ENCODE measurements at regions not wholly inside any gene's neighbourhood (a gene's known extent, or its start where the extent isn't known, plus 50 kb on each side); places are given as distances from the start of the nearest gene placed in this dataset.
"Not testable (repeated sequence)": the region's sequence is repeated elsewhere in the genome, so short reads cannot be mapped to it uniquely, and the experiment has no call there.

- DNase-seq (ENCODE audit: low spot score), result no peak
Observed at GRCh38 chr5:84961193-84961592, 576.5 kb upstream of the EDIL3 start.

- DNase-seq (ENCODE audit: low spot score), result no peak
Observed at GRCh38 chr5:84961903-84962302, 577.2 kb upstream of the EDIL3 start.

- no peak for DNase-seq (ENCODE audit: low spot score)
Observed at GRCh38 chr5:84983093-84983492, 598.4 kb upstream of the EDIL3 start.

- no peak for DNase-seq (ENCODE audit: low spot score)
Observed at GRCh38 chr5:84985148-84985547, 600.5 kb upstream of the EDIL3 start.

- no peak for DNase-seq (ENCODE audit: low spot score)
Observed at GRCh38 chr5:84986688-84987087, 602.0 kb upstream of the EDIL3 start.

GRCh38 chr5:85000671-85001070 is 616.0 kb upstream of the EDIL3 start:
- DNase-seq (ENCODE audit: low spot score), result no peak

- DNase-seq (ENCODE audit: low spot score), result not testable (repeated sequence)
Observed at GRCh38 chr5:85002026-85002425, 617.3 kb upstream of the EDIL3 start.

- DNase-seq (ENCODE audit: low spot score), result no peak
Observed at GRCh38 chr5:85010014-85010562, 625.4 kb upstream of the EDIL3 start.

- no peak for DNase-seq (ENCODE audit: low spot score)
Observed at GRCh38 chr5:85017261-85017660, 632.6 kb upstream of the EDIL3 start.

GRCh38 chr5:85030316-85031084 is 645.8 kb upstream of the EDIL3 start:
- DNase-seq (ENCODE audit: low spot score), result no peak

- DNase-seq (ENCODE audit: low spot score), result peak; percentile 0
Observed at GRCh38 chr5:85049020-85049419, 664.3 kb upstream of the EDIL3 start.

GRCh38 chr5:85052826-85053225 is 668.1 kb upstream of the EDIL3 start:
- no peak for DNase-seq (ENCODE audit: low spot score)

- DNase-seq (ENCODE audit: low spot score), result no peak
Observed at GRCh38 chr5:85069659-85070640, 685.3 kb upstream of the EDIL3 start.

- DNase-seq (ENCODE audit: low spot score), result no peak
Observed at GRCh38 chr5:85077581-85077980, 692.9 kb upstream of the EDIL3 start.

- DNase-seq (ENCODE audit: low spot score), result no peak
Observed at GRCh38 chr5:85096421-85096820, 711.7 kb upstream of the EDIL3 start.

- no peak for DNase-seq (ENCODE audit: low spot score)
Observed at GRCh38 chr5:85108471-85108870, 723.8 kb upstream of the EDIL3 start.

GRCh38 chr5:85109616-85110015 is 724.9 kb upstream of the EDIL3 start:
- DNase-seq (ENCODE audit: low spot score), result no peak

- DNase-seq (ENCODE audit: low spot score), result no peak
Observed at GRCh38 chr5:85132269-85132668, 747.6 kb upstream of the EDIL3 start.

- no peak for DNase-seq (ENCODE audit: low spot score)
Observed at GRCh38 chr5:85140471-85140870, 755.8 kb upstream of the EDIL3 start.

GRCh38 chr5:85143138-85143537 is 758.5 kb upstream of the EDIL3 start:
- no peak for DNase-seq (ENCODE audit: low spot score)

GRCh38 chr5:85148701-85149100 is 764.0 kb upstream of the EDIL3 start:
- no peak for DNase-seq (ENCODE audit: low spot score)

- DNase-seq (ENCODE audit: low spot score), result no peak
Observed at GRCh38 chr5:85159395-85159794, 774.7 kb upstream of the EDIL3 start.

- DNase-seq (ENCODE audit: low spot score), result no peak
Observed at GRCh38 chr5:85168474-85168873, 783.8 kb upstream of the EDIL3 start.

Data from HuH-7 (cell line).